IMR-90 (cell line): ENCODE measurements at regions not wholly inside any gene's neighbourhood (a gene's known extent, or its start where the extent isn't known, plus 50 kb on each side); places are given as distances from the start of the nearest gene placed in this dataset.

Experiments
- ATAC-seq: fragments of 200-7000 bp; cut with Tn5 transposase; 2 replicates; pipeline ENCODE4 v1.9.1; 2020; ENCODE audit warnings: low read depth, mild to moderate bottlenecking, moderate library complexity
- BruUV-seq: library from RNA; stranded (reverse); fragments of 400-500 nt; replicated peaks from 2 replicates; lab custom pipeline; 2021; lab: Mats Ljungman, UMichigan
- CTCF ChIA-PET: fragments of 300-600 bp; formaldehyde crosslinking; extraction: SDS; loops from one replicate; lab custom pipeline; 2021; ENCODE audit warnings: antibody characterized with exemption; lab: Yijun Ruan, JAX
- POLR2A ChIA-PET: fragments of 300-600 bp; sonication (Branson Sonifier 250); formaldehyde crosslinking; loops from one replicate; lab custom pipeline; 2022; ENCODE audit warnings: antibody characterized with exemption; ENCODE audit not compliant: unreplicated experiment; lab: Charles Lee
- DNase-seq: peaks from one replicate; pipeline ENCODE4 v3.0.0; 2013
- H2AFZ ChIP-seq: replicated peaks from 2 replicates; pipeline ENCODE3; 2013; ENCODE audit warnings: low read length, mild to moderate bottlenecking; ENCODE audit not compliant: poor library complexity
- H2AK5ac ChIP-seq: 2 replicates; pipeline ENCODE4 v1.6.1; 2013; ENCODE audit warnings: low read depth, low read length, inconsistent platforms
- H2AK9ac ChIP-seq: replicated peaks from 2 replicates; pipeline ENCODE3; 2013; ENCODE audit warnings: mild to moderate bottlenecking, low read depth, low read length, moderate library complexity; ENCODE audit not compliant: poor library complexity
- H2BK120ac ChIP-seq: 2 replicates; pipeline ENCODE4 v1.6.1; 2013; ENCODE audit warnings: low read depth, low read length, inconsistent platforms
- H2BK15ac ChIP-seq: 3 replicates; pipeline ENCODE4 v1.6.1; 2013; ENCODE audit warnings: low read depth, low read length, inconsistent platforms
- H2BK20ac ChIP-seq: 2 replicates; pipeline ENCODE4 v1.6.1; 2013; ENCODE audit warnings: low read depth, mild to moderate bottlenecking, inconsistent platforms, low read length, moderate library complexity
- H2BK5ac ChIP-seq: 2 replicates; pipeline ENCODE4 v1.6.1; 2013; ENCODE audit warnings: mild to moderate bottlenecking, low read depth, low read length, inconsistent platforms; ENCODE audit not compliant: poor library complexity, severe bottlenecking
- H3K14ac ChIP-seq: replicated peaks from 2 replicates; pipeline ENCODE4 v1.6.1; 2013; ENCODE audit warnings: low read depth, low read length, inconsistent platforms
- H3K18ac ChIP-seq: 2 replicates; pipeline ENCODE4 v1.6.1; 2013; ENCODE audit warnings: low read depth, low read length, control low read depth
- H3K23ac ChIP-seq: 2 replicates; pipeline ENCODE4 v1.6.1; 2013; ENCODE audit warnings: low read depth, low read length, inconsistent platforms
- H3K27ac ChIP-seq: 2 replicates; pipeline ENCODE4 v1.5.1; 2013; ENCODE audit warnings: mild to moderate bottlenecking, control low read depth, low read length; ENCODE audit not compliant: insufficient read depth
- H3K27me3 ChIP-seq: 2 replicates; pipeline ENCODE4 v1.6.1; 2013; ENCODE audit warnings: low read length; ENCODE audit not compliant: control insufficient read depth, insufficient read depth
- H3K36me3 ChIP-seq: 2 replicates; pipeline ENCODE4 v1.6.1; 2013; ENCODE audit warnings: low read length, mixed read lengths; ENCODE audit not compliant: control insufficient read depth, insufficient read depth
- H3K4ac ChIP-seq: 2 replicates; pipeline ENCODE4 v1.6.1; 2013; ENCODE audit warnings: low read depth, low read length, inconsistent platforms
- H3K4me1 ChIP-seq: 2 replicates; pipeline ENCODE4 v1.6.1; 2013; ENCODE audit warnings: low read length, mixed read lengths; ENCODE audit not compliant: control insufficient read depth, insufficient read depth
- H3K4me2 ChIP-seq: 2 replicates; pipeline ENCODE4 v1.6.1; 2013; ENCODE audit warnings: low read depth, mild to moderate bottlenecking, control low read depth, low read length, moderate library complexity
- H3K4me3 ChIP-seq: 2 replicates; pipeline ENCODE4 v1.5.1; 2013; ENCODE audit warnings: low read depth, mild to moderate bottlenecking, control low read depth, low read length, moderate library complexity; ENCODE audit not compliant: insufficient read depth
- H3K56ac ChIP-seq: 2 replicates; pipeline ENCODE4 v1.6.1; 2013; ENCODE audit warnings: low read length, inconsistent platforms; ENCODE audit not compliant: insufficient read depth; ENCODE audit errors: extremely low read depth
- H3K79me1 ChIP-seq, 2 experiments: 2 replicates each; pipeline ENCODE4 v1.6.1; 2013; ENCODE audit warnings: low read length in 2 of 2, inconsistent platforms in 1 of 2, low read depth in 1 of 2
- H3K9ac ChIP-seq: 2 replicates; pipeline ENCODE4 v1.6.1; 2013; ENCODE audit warnings: low read depth, low read length, control low read depth
- H3K9me1 ChIP-seq: 2 replicates; pipeline ENCODE4 v1.6.1; 2013; ENCODE audit warnings: low read length, inconsistent platforms; ENCODE audit not compliant: insufficient read depth
- H3K9me3 ChIP-seq: 2 replicates; pipeline ENCODE4 v1.6.1; 2013; ENCODE audit warnings: low read length; ENCODE audit not compliant: control insufficient read depth, insufficient read depth
- H4K20me1 ChIP-seq: 2 replicates; pipeline ENCODE4 v1.6.1; 2013; ENCODE audit warnings: low read length, inconsistent platforms; ENCODE audit not compliant: insufficient read depth
- H4K5ac ChIP-seq: 2 replicates; pipeline ENCODE4 v1.6.1; 2013; ENCODE audit warnings: mild to moderate bottlenecking, low read depth, low read length, control low read depth
- H4K8ac ChIP-seq, 2 experiments: 2 replicates each; pipeline ENCODE4 v1.6.1; 2013; ENCODE audit warnings: low read depth in 2 of 2, low read length in 2 of 2, control low read depth in 1 of 2, inconsistent platforms in 1 of 2
- H4K91ac ChIP-seq: 2 replicates; pipeline ENCODE4 v1.6.1; 2013; ENCODE audit warnings: low read depth, low read length, inconsistent platforms; ENCODE audit not compliant: insufficient read depth
- BHLHE40 ChIP-seq: fragments of 150-350 bp; IDR thresholded peaks from 2 replicates; pipeline ENCODE4 v1.6.1; 2016; ENCODE audit warnings: mild to moderate bottlenecking, low read depth, low read length
- CEBPB ChIP-seq: IDR thresholded peaks from 2 replicates; pipeline ENCODE4 v1.6.1; 2012; ENCODE audit warnings: low read depth, low read length, improper control_type of control experiment
- CHD1 ChIP-seq: IDR thresholded peaks from 2 replicates; pipeline ENCODE4 v1.6.1; 2012; ENCODE audit warnings: low read depth, low read length, improper control_type of control experiment
- CTCF ChIP-seq: conservative IDR thresholded peaks from 2 replicates; pipeline ENCODE4 v1.5.1; 2012; ENCODE audit warnings: mild to moderate bottlenecking, low read depth, low read length, improper control_type of control experiment
- ELK1 ChIP-seq: fragments of 150-350 bp; IDR thresholded peaks from 2 replicates; pipeline ENCODE4 v1.6.1; 2016; ENCODE audit warnings: low read depth, mild to moderate bottlenecking, low read length, moderate library complexity, borderline replicate concordance
- FOS ChIP-seq: fragments of 150-350 bp; IDR thresholded peaks from 2 replicates; pipeline ENCODE4 v1.6.1; 2016; ENCODE audit warnings: low read depth, low read length
- MAFK ChIP-seq: IDR thresholded peaks from 2 replicates; pipeline ENCODE4 v1.6.1; 2012; ENCODE audit warnings: low read depth, low read length, improper control_type of control experiment
- MAZ ChIP-seq: IDR thresholded peaks from 2 replicates; pipeline ENCODE4 v1.6.1; 2012; ENCODE audit warnings: low read depth, mild to moderate bottlenecking, low read length, improper control_type of control experiment, moderate library complexity, borderline replicate concordance
- MXI1 ChIP-seq: IDR thresholded peaks from 2 replicates; pipeline ENCODE4 v1.6.1; 2012; ENCODE audit warnings: low read depth, mild to moderate bottlenecking, low read length, moderate library complexity, borderline replicate concordance
- NFE2L2 ChIP-seq: fragments of 150-350 bp; IDR thresholded peaks from 2 replicates; pipeline ENCODE4 v1.6.1; 2016; ENCODE audit warnings: low read depth, mild to moderate bottlenecking, low read length
- POLR2A ChIP-seq: IDR thresholded peaks from 2 replicates; pipeline ENCODE4 v1.6.1; 2012; ENCODE audit warnings: mild to moderate bottlenecking, low read depth, low read length
- RAD21 ChIP-seq: IDR thresholded peaks from 2 replicates; pipeline ENCODE4 v1.6.1; 2012; ENCODE audit warnings: low read length, improper control_type of control experiment
- RCOR1 ChIP-seq: IDR thresholded peaks from 2 replicates; pipeline ENCODE4 v1.6.1; 2012; ENCODE audit warnings: mild to moderate bottlenecking, low read length, improper control_type of control experiment; ENCODE audit not compliant: insufficient replicate concordance
- RFX5 ChIP-seq: IDR thresholded peaks from 2 replicates; pipeline ENCODE4 v1.8.0; 2012; ENCODE audit warnings: low read depth, mild to moderate bottlenecking, low read length, moderate library complexity
- SMC3 ChIP-seq: fragments of 150-350 bp; IDR thresholded peaks from 2 replicates; pipeline ENCODE4 v1.6.1; 2016; ENCODE audit warnings: low read depth, mild to moderate bottlenecking, antibody characterized with exemption, low read length, moderate library complexity
- dilution Hi-C: fragments of 300-500 bp; cut with HindIII; formaldehyde crosslinking; loops from one replicate; pipeline ENCODE4 v1.14.3; 2018; ENCODE audit warnings: low sequenced_read_pairs; ENCODE audit not compliant: unreplicated experiment
- in situ Hi-C: fragments of 300-500 bp; cut with MboI; formaldehyde crosslinking; loops from 3 replicates; pipeline ENCODE4 v1.14.3; 2019; ENCODE audit warnings: low sequenced_read_pairs, inconsistent platforms, mixed read lengths
- intact Hi-C: fragments of 100-400 bp; cut with micrococcal nuclease; formaldehyde crosslinking; loops from 2 replicates; pipeline ENCODE4 v1.10.0; 2022
- TF ChIP-seq, protein P1 (sequence below): fragments of 150-350 bp; IDR thresholded peaks from 2 replicates; pipeline ENCODE4 v1.6.1; 2017; ENCODE audit warnings: mild to moderate bottlenecking, antibody characterized with exemption, low read length, low read depth

DNA sequence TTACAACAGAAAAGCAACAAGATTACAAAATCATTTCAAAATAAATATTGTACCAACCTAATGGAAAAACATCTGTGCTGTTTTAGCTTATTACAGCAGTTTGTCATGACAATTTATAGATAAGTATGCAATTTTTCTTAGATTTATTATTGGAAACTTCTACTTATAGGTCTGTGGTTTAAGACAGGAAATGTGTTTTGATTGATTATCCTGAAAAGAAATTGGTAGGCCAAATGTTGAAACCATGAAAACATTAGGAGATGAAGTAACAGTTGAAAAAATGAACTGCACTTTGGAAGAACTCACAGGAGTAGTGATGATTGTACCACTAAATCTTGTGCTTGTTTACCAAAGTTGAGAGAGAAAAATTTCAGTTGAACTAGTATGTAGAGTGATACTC is 162.2 kb upstream of the GIMD1 start:
- Histone ChIP-seq H3K79me1 (no peaks in the 10 kb centered on the region), H3K9ac (no peak overlapping the region), H3K4me3 (no peak overlapping the region), H3K9me1 (no peaks in the 10 kb centered on the region), H3K4ac (no peak overlapping the region), H4K8ac (no peak overlapping the region), H2AFZ (no peak overlapping the region), H2BK15ac (no peak overlapping the region), H3K56ac (no peak overlapping the region), H3K4me2 (no peak overlapping the region), H2BK5ac (no peak overlapping the region), H4K5ac (no peak overlapping the region), H4K91ac (no peak overlapping the region), H3K27me3 (no peaks in the 10 kb centered on the region), H2BK120ac (no peak overlapping the region), H3K9me3 (no peaks in the 10 kb centered on the region), H4K20me1 (no peaks in the 10 kb centered on the region), H3K4me1 (no peaks in the 10 kb centered on the region), H2AK9ac (no peak overlapping the region), H3K14ac (no peak overlapping the region), H3K18ac (no peak overlapping the region), H2BK20ac (no peak overlapping the region), H3K23ac (no peak overlapping the region), H2AK5ac (no peak overlapping the region), H3K36me3 (no peaks in the 10 kb centered on the region), H3K27ac (no peak overlapping the region)
- ChIA-PET CTCF (no interaction called here), POLR2A (no interaction called here)
- TF ChIP-seq NFE2L2, result no peak
- TF ChIP-seq FOS, result no peak
- TF ChIP-seq RCOR1, result no peak
- TF ChIP-seq, protein P1, sequence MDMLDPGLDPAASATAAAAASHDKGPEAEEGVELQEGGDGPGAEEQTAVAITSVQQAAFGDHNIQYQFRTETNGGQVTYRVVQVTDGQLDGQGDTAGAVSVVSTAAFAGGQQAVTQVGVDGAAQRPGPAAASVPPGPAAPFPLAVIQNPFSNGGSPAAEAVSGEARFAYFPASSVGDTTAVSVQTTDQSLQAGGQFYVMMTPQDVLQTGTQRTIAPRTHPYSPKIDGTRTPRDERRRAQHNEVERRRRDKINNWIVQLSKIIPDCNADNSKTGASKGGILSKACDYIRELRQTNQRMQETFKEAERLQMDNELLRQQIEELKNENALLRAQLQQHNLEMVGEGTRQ, result no peak
- no peak for TF ChIP-seq CEBPB
- no peak for TF ChIP-seq POLR2A
- TF ChIP-seq MXI1, result no peak
- no peak for TF ChIP-seq MAFK
- TF ChIP-seq CHD1, result no peak
- no peak for TF ChIP-seq RAD21
- no peak for TF ChIP-seq RFX5
- no peak for TF ChIP-seq SMC3
- no peak for TF ChIP-seq ELK1
- no peak for TF ChIP-seq MAZ
- TF ChIP-seq BHLHE40, result no peak
- no peak for TF ChIP-seq CTCF
- dilution Hi-C loops, result no loop called here
- in situ Hi-C loops, result no loop called here
- no TSS peak for BruUV-seq
- intact Hi-C loops, result no loop called here
- no peak for ATAC-seq
- DNase-seq, result no peak
